Adipocyte (in vitro differentiated cells): ENCODE measurements at regions not wholly inside any gene's neighbourhood (a gene's known extent, or its start where the extent isn't known, plus 50 kb on each side); places are given as distances from the start of the nearest gene placed in this dataset.
"Not testable (repeated sequence)": the region's sequence is repeated elsewhere in the genome, so short reads cannot be mapped to it uniquely, and the experiment has no call there.

Source experiments
- DNase-seq: peaks from one replicate; pipeline ENCODE4 v3.0.0-alpha.2; 2015; ENCODE audit warnings: low read depth
- H3K27me3 ChIP-seq: replicated peaks from 2 replicates; pipeline ENCODE4 v1.7.0; 2013; ENCODE audit warnings: mild to moderate bottlenecking, low read length, moderate library complexity; ENCODE audit not compliant: control insufficient read depth, insufficient read depth
- H3K36me3 ChIP-seq: 2 replicates; pipeline ENCODE4 v1.7.0; 2013; ENCODE audit warnings: low read length, mild to moderate bottlenecking, moderate library complexity; ENCODE audit not compliant: control insufficient read depth, insufficient read depth, severe bottlenecking
- H3K4me1 ChIP-seq: 2 replicates; pipeline ENCODE4 v1.7.0; 2013; ENCODE audit warnings: mild to moderate bottlenecking, low read length, moderate library complexity; ENCODE audit not compliant: control insufficient read depth, insufficient read depth
- H3K4me3 ChIP-seq: 2 replicates; pipeline ENCODE4 v1.7.0; 2013; ENCODE audit warnings: mild to moderate bottlenecking, low read length, moderate library complexity
- H3K9ac ChIP-seq: 2 replicates; pipeline ENCODE4 v1.7.0; 2013; ENCODE audit warnings: mild to moderate bottlenecking, low read length, moderate library complexity
- H3K9me3 ChIP-seq: 2 replicates; pipeline ENCODE4 v1.7.0; 2013; ENCODE audit warnings: mild to moderate bottlenecking, low read length, moderate library complexity; ENCODE audit not compliant: control insufficient read depth

- Histone ChIP-seq H3K9me3 (no peaks in the 10 kb centered on the region), H3K36me3 (no peaks in the 10 kb centered on the region), H3K4me1 (no peaks in the 10 kb centered on the region), H3K9ac (no peak overlapping the region), H3K27me3 (no peaks in the 10 kb centered on the region), H3K4me3 (no peak overlapping the region)
- DNase-seq = no peak
Observed at GRCh38 chr10:53177468-53177867, 404.9 kb upstream of the MBL2 start.

- Histone ChIP-seq H3K9ac (no peak overlapping the region), H3K36me3 (no peaks in the 10 kb centered on the region), H3K4me1 (peaks cover 3% of the 10 kb centered on the region), H3K9me3 (no peaks in the 10 kb centered on the region), H3K27me3 (no peaks in the 10 kb centered on the region), H3K4me3 (no peak overlapping the region)
- DNase-seq = no peak
Observed at GRCh38 chr10:53166325-53166724, 393.7 kb upstream of the MBL2 start.

- DNase-seq = no peak
- H3K4me1 ChIP-seq = peaks cover 3% of the 10 kb centered on the region
- no peak overlapping the region for H3K9ac ChIP-seq
- H3K36me3 ChIP-seq = no peaks in the 10 kb centered on the region
- no peak overlapping the region for H3K4me3 ChIP-seq
- H3K27me3 ChIP-seq = no peaks in the 10 kb centered on the region
- H3K9me3 ChIP-seq = no peaks in the 10 kb centered on the region
Observed at GRCh38 chr10:53162856-53163255, 390.3 kb upstream of the MBL2 start.

GRCh38 chr10:53161231-53161630 lies 388.6 kb upstream of the MBL2 start:
- no peak overlapping the region for H3K9ac ChIP-seq
- H3K36me3 ChIP-seq = no peaks in the 10 kb centered on the region
- no peaks in the 10 kb centered on the region for H3K9me3 ChIP-seq
- H3K4me1 ChIP-seq = peaks cover 3% of the 10 kb centered on the region
- no peak overlapping the region for H3K4me3 ChIP-seq
- no peaks in the 10 kb centered on the region for H3K27me3 ChIP-seq
- DNase-seq = no peak

- not testable (repeated sequence) for H3K4me3 ChIP-seq, H3K36me3 ChIP-seq, H3K9ac ChIP-seq, H3K4me1 ChIP-seq, H3K27me3 ChIP-seq, H3K9me3 ChIP-seq, DNase-seq
Observed at GRCh38 chr10:53155674-53156073, 383.1 kb upstream of the MBL2 start.

- DNase-seq = no peak
- no peaks in the 10 kb centered on the region for H3K36me3 ChIP-seq
- no peaks in the 10 kb centered on the region for H3K9me3 ChIP-seq
- H3K4me1 ChIP-seq = no peaks in the 10 kb centered on the region
- no peaks in the 10 kb centered on the region for H3K27me3 ChIP-seq
- no peak overlapping the region for H3K9ac ChIP-seq
- no peak overlapping the region for H3K4me3 ChIP-seq
Observed at GRCh38 chr10:53153831-53154230, 381.2 kb upstream of the MBL2 start.

- Histone ChIP-seq H3K4me3 (no peak overlapping the region), H3K27me3 (no peaks in the 10 kb centered on the region), H3K9me3 (no peaks in the 10 kb centered on the region), H3K4me1 (no peaks in the 10 kb centered on the region), H3K9ac (no peak overlapping the region), H3K36me3 (no peaks in the 10 kb centered on the region)
- peak; percentile 1 for DNase-seq
Observed at GRCh38 chr10:53140506-53140905, 367.9 kb upstream of the MBL2 start.

GRCh38 chr10:53135897-53136253 lies 363.3 kb upstream of the MBL2 start:
- no peaks in the 10 kb centered on the region for H3K27me3 ChIP-seq
- H3K9me3 ChIP-seq = no peaks in the 10 kb centered on the region

GRCh38 chr10:53135213-53135896 lies 362.8 kb upstream of the MBL2 start:
- Histone ChIP-seq H3K4me3 (no peak overlapping the region), H3K9ac (no peak overlapping the region), H3K27me3 (no peaks in the 10 kb centered on the region), H3K4me1 (no peaks in the 10 kb centered on the region), H3K36me3 (no peaks in the 10 kb centered on the region), H3K9me3 (no peaks in the 10 kb centered on the region)
- no peak for DNase-seq

More at GRCh38 chr10:53135897-53136253, 363.3 kb upstream of the MBL2 start:
- Histone ChIP-seq H3K36me3 (no peaks in the 10 kb centered on the region), H3K9ac (no peak overlapping the region), H3K4me3 (no peak overlapping the region), H3K4me1 (no peaks in the 10 kb centered on the region)
- no peak for DNase-seq

GRCh38 chr10:53134050-53134449 lies 361.5 kb upstream of the MBL2 start:
- H3K9me3 ChIP-seq = no peaks in the 10 kb centered on the region
- DNase-seq = no peak
- H3K4me1 ChIP-seq = no peaks in the 10 kb centered on the region
- no peak overlapping the region for H3K9ac ChIP-seq
- H3K36me3 ChIP-seq = no peaks in the 10 kb centered on the region
- H3K27me3 ChIP-seq = no peaks in the 10 kb centered on the region
- H3K4me3 ChIP-seq = no peak overlapping the region

GRCh38 chr10:53130337-53130736 lies 357.8 kb upstream of the MBL2 start:
- H3K9ac ChIP-seq = no peak overlapping the region
- H3K27me3 ChIP-seq = no peaks in the 10 kb centered on the region
- H3K4me3 ChIP-seq = no peak overlapping the region
- no peaks in the 10 kb centered on the region for H3K9me3 ChIP-seq
- no peaks in the 10 kb centered on the region for H3K36me3 ChIP-seq
- no peak for DNase-seq
- no peaks in the 10 kb centered on the region for H3K4me1 ChIP-seq

GRCh38 chr10:53127686-53128085 lies 355.1 kb upstream of the MBL2 start:
- H3K4me3 ChIP-seq = no peak overlapping the region
- no peaks in the 10 kb centered on the region for H3K9me3 ChIP-seq
- H3K4me1 ChIP-seq = no peaks in the 10 kb centered on the region
- no peak overlapping the region for H3K9ac ChIP-seq
- no peaks in the 10 kb centered on the region for H3K27me3 ChIP-seq
- no peak for DNase-seq
- no peaks in the 10 kb centered on the region for H3K36me3 ChIP-seq
